ENCODE measurements at regions not wholly inside any gene's neighbourhood (a gene's known extent, or its start where the extent isn't known, plus 50 kb on each side); places are given as distances from the start of the nearest gene placed in this dataset.

DNA sequence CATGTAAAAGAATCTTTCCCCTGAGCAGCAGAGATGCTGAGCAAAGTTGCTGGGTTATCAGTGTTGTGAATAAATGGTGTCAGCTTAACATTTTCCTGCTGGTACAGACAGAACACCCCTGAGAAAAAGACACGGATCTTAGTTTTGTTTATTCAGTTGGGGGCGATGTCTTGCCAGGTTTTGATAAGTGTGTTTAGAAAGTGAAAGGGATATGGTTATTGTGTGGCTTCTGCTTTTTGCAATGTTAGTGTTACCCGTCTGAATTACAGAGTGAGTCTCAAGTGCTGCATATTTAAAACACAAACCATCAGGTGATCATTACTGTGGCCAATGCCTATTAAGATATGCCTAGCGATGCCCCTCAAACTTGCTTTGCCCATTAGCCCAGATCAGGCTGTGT, 864.6 kb upstream of the SEL1L start:
- TF ChIP-seq EZH2 (IDR thresholded peaks at IDR 0.05; ENCODE audit: borderline replicate concordance, low read depth, low read length, severe bottlenecking): no peak
- TF ChIP-seq, protein P1, sequence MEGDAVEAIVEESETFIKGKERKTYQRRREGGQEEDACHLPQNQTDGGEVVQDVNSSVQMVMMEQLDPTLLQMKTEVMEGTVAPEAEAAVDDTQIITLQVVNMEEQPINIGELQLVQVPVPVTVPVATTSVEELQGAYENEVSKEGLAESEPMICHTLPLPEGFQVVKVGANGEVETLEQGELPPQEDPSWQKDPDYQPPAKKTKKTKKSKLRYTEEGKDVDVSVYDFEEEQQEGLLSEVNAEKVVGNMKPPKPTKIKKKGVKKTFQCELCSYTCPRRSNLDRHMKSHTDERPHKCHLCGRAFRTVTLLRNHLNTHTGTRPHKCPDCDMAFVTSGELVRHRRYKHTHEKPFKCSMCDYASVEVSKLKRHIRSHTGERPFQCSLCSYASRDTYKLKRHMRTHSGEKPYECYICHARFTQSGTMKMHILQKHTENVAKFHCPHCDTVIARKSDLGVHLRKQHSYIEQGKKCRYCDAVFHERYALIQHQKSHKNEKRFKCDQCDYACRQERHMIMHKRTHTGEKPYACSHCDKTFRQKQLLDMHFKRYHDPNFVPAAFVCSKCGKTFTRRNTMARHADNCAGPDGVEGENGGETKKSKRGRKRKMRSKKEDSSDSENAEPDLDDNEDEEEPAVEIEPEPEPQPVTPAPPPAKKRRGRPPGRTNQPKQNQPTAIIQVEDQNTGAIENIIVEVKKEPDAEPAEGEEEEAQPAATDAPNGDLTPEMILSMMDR (IDR thresholded peaks at IDR 0.05; ENCODE audit: extremely low read depth in 1 of 2, insufficient read depth in 1 of 2, low read depth in 1 of 2, low read length in 2 of 2): no peak
- no peak for TF ChIP-seq POLR2A (IDR thresholded peaks at IDR 0.05; ENCODE audit: low read depth, low read length)
- no peak for TF ChIP-seq JUN (IDR thresholded peaks at IDR 0.05; ENCODE audit: borderline replicate concordance, insufficient read depth, insufficient read length, low read depth)
